Kidney epithelial cell (primary cell): ENCODE measurements at regions not wholly inside any gene's neighbourhood (a gene's known extent, or its start where the extent isn't known, plus 50 kb on each side); places are given as distances from the start of the nearest gene placed in this dataset.

Experiments used
- DNase-seq: peaks from one replicate; pipeline ENCODE4 v3.0.0-alpha.2; 2010; ENCODE audit warnings: low read depth
- H3K27me3 ChIP-seq: 2 replicates; pipeline ENCODE4 v1.6.0; 2011; ENCODE audit warnings: low read length; ENCODE audit not compliant: control insufficient read depth, insufficient read depth
- H3K36me3 ChIP-seq: 2 replicates; pipeline ENCODE4 v1.5.1; 2011; ENCODE audit warnings: low read length; ENCODE audit not compliant: control insufficient read depth, insufficient read depth
- H3K4me3 ChIP-seq: 2 replicates; pipeline ENCODE4 v1.5.1; 2011; ENCODE audit warnings: low read depth, mild to moderate bottlenecking, control low read depth, low read length
- CTCF ChIP-seq: IDR thresholded peaks from 2 replicates; pipeline ENCODE4 v1.5.1; 2011; ENCODE audit warnings: mild to moderate bottlenecking, moderate library complexity, low read length, control low read depth, inconsistent platforms; ENCODE audit not compliant: insufficient read depth, poor library complexity, severe bottlenecking

- Histone ChIP-seq H3K36me3 (no peaks in the 10 kb centered on the region), H3K27me3 (no peaks in the 10 kb centered on the region), H3K4me3 (no peak overlapping the region)
- TF ChIP-seq CTCF: no peak
- DNase-seq: no peak
Measured at GRCh38 chr11:134483291-134483690, 71.2 kb upstream of the B3GAT1 start.

GRCh38 chr11:134482865-134483264 is 70.8 kb upstream of the B3GAT1 start:
- DNase-seq: no peak
- no peaks in the 10 kb centered on the region for H3K36me3 ChIP-seq

GRCh38 chr11:134481933-134482527 is 70.0 kb upstream of the B3GAT1 start:
- no peak for DNase-seq
- Histone ChIP-seq H3K27me3 (no peaks in the 10 kb centered on the region), H3K36me3 (no peaks in the 10 kb centered on the region), H3K4me3 (no peak overlapping the region)
- TF ChIP-seq CTCF: no peak

More at GRCh38 chr11:134482865-134483264, 70.8 kb upstream of the B3GAT1 start:
- Histone ChIP-seq H3K4me3 (no peak overlapping the region), H3K27me3 (no peaks in the 10 kb centered on the region)
- TF ChIP-seq CTCF: no peak

- H3K36me3 ChIP-seq: no peaks in the 10 kb centered on the region
- TF ChIP-seq CTCF: no peak
- no peak overlapping the region for H3K4me3 ChIP-seq
- DNase-seq: no peak
- H3K27me3 ChIP-seq: no peaks in the 10 kb centered on the region
Measured at GRCh38 chr11:134481135-134481534, 69.1 kb upstream of the B3GAT1 start.

- no peak for TF ChIP-seq CTCF
- DNase-seq: no peak
- Histone ChIP-seq H3K4me3 (no peak overlapping the region), H3K36me3 (no peaks in the 10 kb centered on the region), H3K27me3 (no peaks in the 10 kb centered on the region)
Measured at GRCh38 chr11:134480136-134480712, 68.2 kb upstream of the B3GAT1 start.
